Stimulated activated CD8-positive, alpha-beta memory T cell treated with anti-CD3 and anti-CD28 coated beads, Interleukin-7, amount 100 ng/mL, for 48 hours (primary cell): ENCODE measurements at regions not wholly inside any gene's neighbourhood (a gene's known extent, or its start where the extent isn't known, plus 50 kb on each side); places are given as distances from the start of the nearest gene placed in this dataset.

Experiments used
- DNase-seq, 2 donors: peaks; one replicate each; pipeline ENCODE4 v3.0.0-alpha.2; 2020; ENCODE audit warnings: low read depth in 1 of 2; ENCODE audit errors: extremely low read depth in 1 of 2

- DNase-seq: no peak
These were observed 124.8 kb upstream of the GPC1 start for GRCh38 chr2:240310645-240311044.

- no peak for DNase-seq
These were observed 123.6 kb upstream of the GPC1 start for GRCh38 chr2:240311821-240312220.

GRCh38 chr2:240319221-240319854, 116.1 kb upstream of the GPC1 start:
- no peak for DNase-seq

- DNase-seq: no peak
These were observed 115.6 kb upstream of the GPC1 start for GRCh38 chr2:240319855-240320203.

- DNase-seq: no peak
These were observed 115.1 kb upstream of the GPC1 start for GRCh38 chr2:240320204-240320993.

- DNase-seq: no peak
These were observed 113.1 kb upstream of the GPC1 start for GRCh38 chr2:240322231-240322955.

GRCh38 chr2:240322991-240323390, 112.5 kb upstream of the GPC1 start:
- no peak for DNase-seq

- DNase-seq: no peak
These were observed 111.7 kb upstream of the GPC1 start for GRCh38 chr2:240323601-240324291.

GRCh38 chr2:240324312-240325015, 111.0 kb upstream of the GPC1 start:
- no peak for DNase-seq

- DNase-seq: no peak
These were observed 110.2 kb upstream of the GPC1 start for GRCh38 chr2:240325016-240326007.

GRCh38 chr2:240326246-240326645, 109.2 kb upstream of the GPC1 start:
- DNase-seq: no peak

GRCh38 chr2:240326886-240327285, 108.6 kb upstream of the GPC1 start:
- no peak for DNase-seq

- DNase-seq: no peak
These were observed 107.9 kb upstream of the GPC1 start for GRCh38 chr2:240327566-240327965.

GRCh38 chr2:240328526-240328925, 106.9 kb upstream of the GPC1 start:
- no peak for DNase-seq

- no peak for DNase-seq
These were observed 106.3 kb upstream of the GPC1 start for GRCh38 chr2:240329116-240329665.

GRCh38 chr2:240329778-240330177, 105.7 kb upstream of the GPC1 start:
- DNase-seq: no peak

- no peak for DNase-seq
These were observed 101.5 kb upstream of the GPC1 start for GRCh38 chr2:240333985-240334384.

GRCh38 chr2:240335061-240335460, 100.4 kb upstream of the GPC1 start:
- no peak for DNase-seq

- no peak for DNase-seq
These were observed 98.5 kb upstream of the GPC1 start for GRCh38 chr2:240336820-240337427.
